ENCODE measurements at regions not wholly inside any gene's neighbourhood (a gene's known extent, or its start where the extent isn't known, plus 50 kb on each side); places are given as distances from the start of the nearest gene placed in this dataset.

GRCh38 chr13:90557626-90558025 lies 789.9 kb upstream of the MIR17HG start:
- TF ChIP-seq, protein P1, sequence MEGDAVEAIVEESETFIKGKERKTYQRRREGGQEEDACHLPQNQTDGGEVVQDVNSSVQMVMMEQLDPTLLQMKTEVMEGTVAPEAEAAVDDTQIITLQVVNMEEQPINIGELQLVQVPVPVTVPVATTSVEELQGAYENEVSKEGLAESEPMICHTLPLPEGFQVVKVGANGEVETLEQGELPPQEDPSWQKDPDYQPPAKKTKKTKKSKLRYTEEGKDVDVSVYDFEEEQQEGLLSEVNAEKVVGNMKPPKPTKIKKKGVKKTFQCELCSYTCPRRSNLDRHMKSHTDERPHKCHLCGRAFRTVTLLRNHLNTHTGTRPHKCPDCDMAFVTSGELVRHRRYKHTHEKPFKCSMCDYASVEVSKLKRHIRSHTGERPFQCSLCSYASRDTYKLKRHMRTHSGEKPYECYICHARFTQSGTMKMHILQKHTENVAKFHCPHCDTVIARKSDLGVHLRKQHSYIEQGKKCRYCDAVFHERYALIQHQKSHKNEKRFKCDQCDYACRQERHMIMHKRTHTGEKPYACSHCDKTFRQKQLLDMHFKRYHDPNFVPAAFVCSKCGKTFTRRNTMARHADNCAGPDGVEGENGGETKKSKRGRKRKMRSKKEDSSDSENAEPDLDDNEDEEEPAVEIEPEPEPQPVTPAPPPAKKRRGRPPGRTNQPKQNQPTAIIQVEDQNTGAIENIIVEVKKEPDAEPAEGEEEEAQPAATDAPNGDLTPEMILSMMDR (conservative IDR thresholded peaks at IDR 0.05): no peak
- Mint-ChIP-seq H3K27me3 (ENCODE audit: low read depth) (no peaks in the 10 kb centered on the region), H3K4me3 (no peak overlapping the region), H3K9me3 (no peaks in the 10 kb centered on the region), H3K36me3 (ENCODE audit: low read depth) (peaks cover 3% of the 10 kb centered on the region), H3K27ac (ENCODE audit: unreplicated experiment) (no peak overlapping the region), H3K4me1 (peaks cover 7% of the 10 kb centered on the region)
- no peak for DNase-seq (ENCODE audit: low read depth, low spot score)

DNA sequence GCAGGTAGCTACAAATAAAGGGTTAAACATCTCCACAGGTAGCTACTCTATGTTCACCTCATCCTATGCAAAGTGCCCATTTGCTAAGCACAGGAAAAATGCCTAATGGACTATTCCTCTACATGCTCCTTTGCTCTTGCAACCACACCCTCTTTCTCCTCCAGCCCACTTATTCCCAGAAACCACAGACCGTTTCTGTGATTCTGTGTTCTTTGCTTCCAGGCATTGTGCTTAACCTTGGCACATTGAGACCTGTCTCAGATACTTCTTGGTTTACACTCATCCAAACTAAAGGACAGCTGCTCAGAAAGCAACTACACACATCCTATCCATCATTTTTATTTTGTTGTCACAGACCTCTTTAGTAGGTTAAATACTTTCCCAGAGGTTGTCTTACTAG lies 785.0 kb upstream of the MIR17HG start:
- Mint-ChIP-seq H3K4me3 (no peak overlapping the region), H3K36me3 (ENCODE audit: low read depth) (no peaks in the 10 kb centered on the region), H3K4me1 (no peaks in the 10 kb centered on the region), H3K9me3 (no peaks in the 10 kb centered on the region), H3K27ac (ENCODE audit: unreplicated experiment) (no peak overlapping the region), H3K27me3 (ENCODE audit: low read depth) (no peaks in the 10 kb centered on the region)
- TF ChIP-seq, protein P1 (conservative IDR thresholded peaks at IDR 0.05): no peak
- no peak for DNase-seq (ENCODE audit: low read depth, low spot score)

- Mint-ChIP-seq H3K4me1 (no peaks in the 10 kb centered on the region), H3K27me3 (ENCODE audit: low read depth) (no peaks in the 10 kb centered on the region), H3K36me3 (ENCODE audit: low read depth) (no peaks in the 10 kb centered on the region), H3K27ac (ENCODE audit: unreplicated experiment) (no peak overlapping the region), H3K9me3 (no peaks in the 10 kb centered on the region), H3K4me3 (no peak overlapping the region)
- TF ChIP-seq, protein P1 (conservative IDR thresholded peaks at IDR 0.05): no peak
- no peak for DNase-seq (ENCODE audit: low read depth, low spot score)
These were observed 783.4 kb upstream of the MIR17HG start for GRCh38 chr13:90564096-90564495.

GRCh38 chr13:90564566-90564965 lies 782.9 kb upstream of the MIR17HG start:
- Mint-ChIP-seq H3K27ac (ENCODE audit: unreplicated experiment) (no peak overlapping the region), H3K27me3 (ENCODE audit: low read depth) (no peaks in the 10 kb centered on the region), H3K4me1 (no peaks in the 10 kb centered on the region), H3K4me3 (no peak overlapping the region), H3K9me3 (no peaks in the 10 kb centered on the region), H3K36me3 (ENCODE audit: low read depth) (no peaks in the 10 kb centered on the region)
- no peak for DNase-seq (ENCODE audit: low read depth, low spot score)
- TF ChIP-seq, protein P1 (conservative IDR thresholded peaks at IDR 0.05): no peak

DNA sequence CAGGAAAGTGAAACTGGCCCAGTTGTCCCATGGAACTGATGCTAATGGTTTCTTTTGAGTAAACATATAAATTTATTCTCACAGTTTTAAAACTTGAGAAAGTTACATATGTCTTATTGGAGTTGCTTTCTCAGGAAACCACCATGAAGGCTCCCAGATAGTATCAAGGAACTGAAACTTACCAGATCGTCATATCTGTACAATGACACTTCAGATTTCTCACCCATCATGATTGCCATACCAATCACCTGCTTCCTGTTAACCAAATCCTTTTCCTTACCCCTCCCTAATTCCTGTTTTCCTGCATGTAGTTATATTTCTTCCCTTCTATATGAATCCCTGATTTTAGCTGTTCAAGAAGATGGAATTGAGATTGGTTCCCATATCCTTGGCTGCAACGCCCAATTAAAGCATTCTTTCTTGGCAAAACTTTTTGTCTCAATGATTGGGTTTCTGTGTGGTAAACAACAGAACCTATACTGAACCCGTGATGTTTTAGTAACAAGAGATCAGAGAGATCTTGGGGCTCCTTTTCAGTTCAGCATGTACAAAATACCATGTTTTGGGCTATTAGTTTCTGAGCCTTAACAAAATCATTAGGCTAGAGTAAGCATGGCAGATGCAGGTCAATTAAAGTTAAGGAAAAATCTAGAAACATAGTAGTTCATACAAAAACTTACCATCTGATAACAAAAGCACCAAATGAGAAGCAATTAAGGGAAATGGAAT lies 781.3 kb upstream of the MIR17HG start:
- no peaks in the 10 kb centered on the region for H3K36me3 Mint-ChIP-seq (ENCODE audit: low read depth)
- no peaks in the 10 kb centered on the region for H3K27me3 Mint-ChIP-seq (ENCODE audit: low read depth)
- DNase-seq (ENCODE audit: low read depth, low spot score): no peak
- TF ChIP-seq, protein P1 (conservative IDR thresholded peaks at IDR 0.05): no peak
- no peak overlapping the region for H3K4me3 Mint-ChIP-seq
- no peaks in the 10 kb centered on the region for H3K4me1 Mint-ChIP-seq
- H3K27ac Mint-ChIP-seq (ENCODE audit: unreplicated experiment): no peak overlapping the region
- no peaks in the 10 kb centered on the region for H3K9me3 Mint-ChIP-seq
